GM12874 (cell line): ENCODE measurements at regions not wholly inside any gene's neighbourhood (a gene's known extent, or its start where the extent isn't known, plus 50 kb on each side); places are given as distances from the start of the nearest gene placed in this dataset.

Experiments used
- TF ChIP-seq, protein P1 (sequence below): IDR thresholded peaks from 2 replicates; pipeline ENCODE4 v1.5.1; 2011; ENCODE audit warnings: low read depth, mild to moderate bottlenecking, control low read depth, low read length, moderate library complexity; ENCODE audit not compliant: insufficient read depth

DNA sequence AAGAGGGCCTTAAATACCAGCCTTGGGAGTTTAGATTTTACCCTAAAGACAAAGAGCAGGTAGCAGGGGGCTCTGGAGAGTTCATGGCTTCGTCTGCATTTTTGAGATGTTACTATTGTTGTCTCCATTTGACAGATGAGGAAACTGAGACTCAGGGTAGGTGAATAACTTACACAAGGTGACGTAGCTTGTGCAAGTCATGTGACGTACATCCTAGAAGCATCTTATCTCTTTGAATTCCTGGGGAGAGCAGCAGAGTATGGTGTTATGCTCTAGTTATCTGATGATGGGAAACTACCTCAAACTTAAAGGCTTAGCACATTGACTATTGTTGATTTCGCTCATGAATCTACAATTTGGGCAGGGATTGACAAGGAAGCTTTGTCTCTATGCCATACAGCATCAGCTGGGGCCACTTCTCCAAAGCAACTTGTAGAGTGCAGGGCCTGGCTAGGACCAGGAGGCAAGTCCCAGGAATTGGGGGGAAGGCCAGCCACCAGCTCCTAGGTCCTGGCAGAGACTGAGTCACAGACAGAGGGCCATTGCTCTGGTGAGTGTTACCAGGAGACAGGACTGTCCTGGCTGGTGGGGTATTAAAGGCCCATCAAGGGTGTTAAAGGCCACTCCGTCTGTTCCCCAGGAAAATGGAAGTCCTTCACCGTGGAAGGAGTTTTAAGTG is 52.1 kb upstream of the TSKU start:
- TF ChIP-seq, protein P1, sequence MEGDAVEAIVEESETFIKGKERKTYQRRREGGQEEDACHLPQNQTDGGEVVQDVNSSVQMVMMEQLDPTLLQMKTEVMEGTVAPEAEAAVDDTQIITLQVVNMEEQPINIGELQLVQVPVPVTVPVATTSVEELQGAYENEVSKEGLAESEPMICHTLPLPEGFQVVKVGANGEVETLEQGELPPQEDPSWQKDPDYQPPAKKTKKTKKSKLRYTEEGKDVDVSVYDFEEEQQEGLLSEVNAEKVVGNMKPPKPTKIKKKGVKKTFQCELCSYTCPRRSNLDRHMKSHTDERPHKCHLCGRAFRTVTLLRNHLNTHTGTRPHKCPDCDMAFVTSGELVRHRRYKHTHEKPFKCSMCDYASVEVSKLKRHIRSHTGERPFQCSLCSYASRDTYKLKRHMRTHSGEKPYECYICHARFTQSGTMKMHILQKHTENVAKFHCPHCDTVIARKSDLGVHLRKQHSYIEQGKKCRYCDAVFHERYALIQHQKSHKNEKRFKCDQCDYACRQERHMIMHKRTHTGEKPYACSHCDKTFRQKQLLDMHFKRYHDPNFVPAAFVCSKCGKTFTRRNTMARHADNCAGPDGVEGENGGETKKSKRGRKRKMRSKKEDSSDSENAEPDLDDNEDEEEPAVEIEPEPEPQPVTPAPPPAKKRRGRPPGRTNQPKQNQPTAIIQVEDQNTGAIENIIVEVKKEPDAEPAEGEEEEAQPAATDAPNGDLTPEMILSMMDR, result no peak

DNA sequence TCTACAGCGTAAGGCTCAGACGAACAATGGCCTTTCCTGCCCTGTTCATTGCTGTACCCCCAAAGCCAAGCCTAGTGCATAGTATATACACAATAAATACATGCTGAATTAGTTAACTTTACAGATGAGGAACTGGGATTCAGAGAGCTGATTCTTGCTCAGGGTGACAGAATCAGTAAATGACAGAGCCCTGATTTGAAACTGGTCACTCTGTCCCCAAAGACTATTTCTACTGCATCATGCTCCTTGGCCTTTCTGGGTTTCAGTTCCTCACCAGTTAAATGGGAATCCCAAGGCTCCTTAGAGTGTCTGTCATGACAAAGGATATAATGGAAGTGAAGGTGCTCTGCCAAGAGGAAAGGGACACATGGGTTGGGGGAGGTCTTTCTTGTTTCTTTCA is 50.5 kb upstream of the TSKU start:
- TF ChIP-seq, protein P1, result no peak
